H1 (cell line): ENCODE measurements at regions not wholly inside any gene's neighbourhood (a gene's known extent, or its start where the extent isn't known, plus 50 kb on each side); places are given as distances from the start of the nearest gene placed in this dataset.

Source experiments
- CTCF ChIA-PET: fragments of 300-600 bp; sonication (Branson Sonifier 250); formaldehyde crosslinking; loops from one replicate; lab custom pipeline; 2021; ENCODE audit not compliant: partially characterized antibody; lab: Charles Lee
- POLR2A ChIA-PET: fragments of 300-600 bp; sonication (Branson Sonifier 250); formaldehyde crosslinking; loops from one replicate; lab custom pipeline; 2021; ENCODE audit warnings: inconsistent platforms; ENCODE audit not compliant: partially characterized antibody; lab: Charles Lee
- DNase-seq, 2 experiments: peaks; one replicate each; pipeline versions ENCODE4 v3.0.0 to v3.0.0-alpha.2; 2010 to 2022; ENCODE audit warnings: low spot score in 2 of 2, low read depth in 1 of 2, mixed read lengths in 1 of 2
- FAIRE-seq: peaks from 2 replicates; lab custom pipeline; 2011; peaks lifted over from hg19 to GRCh38; lab: Jason Lieb, UNC
- H2AFZ ChIP-seq: 2 replicates; pipeline ENCODE4 v1.8.1; 2012; ENCODE audit warnings: low read length, inconsistent platforms
- H2AK5ac ChIP-seq: 2 replicates; pipeline ENCODE4 v1.6.1; 2013; ENCODE audit warnings: low read depth, low read length
- H2BK120ac ChIP-seq: replicated peaks from 2 replicates; pipeline ENCODE3; 2013; ENCODE audit warnings: low read depth, low read length, inconsistent platforms
- H2BK12ac ChIP-seq: 2 replicates; pipeline ENCODE4 v1.6.1; 2013; ENCODE audit warnings: low read depth, low read length
- H2BK15ac ChIP-seq: 2 replicates; pipeline ENCODE4 v1.6.1; 2013; ENCODE audit warnings: low read length
- H2BK20ac ChIP-seq: 2 replicates; pipeline ENCODE4 v1.6.1; 2013; ENCODE audit warnings: low read length
- H2BK5ac ChIP-seq: 2 replicates; pipeline ENCODE4 v1.6.1; 2013; ENCODE audit warnings: low read depth, low read length
- H3K14ac ChIP-seq: 2 replicates; pipeline ENCODE4 v1.6.1; 2013; ENCODE audit warnings: inconsistent platforms; ENCODE audit not compliant: insufficient read length
- H3K18ac ChIP-seq: 2 replicates; pipeline ENCODE4 v1.6.1; 2013; ENCODE audit warnings: low read length; ENCODE audit errors: extremely low read depth
- H3K23ac ChIP-seq: 2 replicates; pipeline ENCODE4 v1.6.1; 2013; ENCODE audit warnings: inconsistent platforms; ENCODE audit not compliant: insufficient read length
- H3K23me2 ChIP-seq: 2 replicates; pipeline ENCODE4 v1.6.1; 2013; ENCODE audit warnings: low read depth, low read length
- H3K27ac ChIP-seq: 2 replicates; pipeline ENCODE4 v1.6.1; 2011; ENCODE audit warnings: low read depth, low read length, inconsistent platforms
- H3K27me3 ChIP-seq, 4 experiments: replicated peaks in 1 of 4; 1 replicate in 1 of 4; 2 replicates in 3 of 4; pipeline versions ENCODE4 v1.6.1 to v1.8.1; 2011 to 2013; ENCODE audit warnings: low read length in 3 of 4, mild to moderate bottlenecking in 3 of 4, inconsistent platforms in 2 of 4, mixed read lengths in 2 of 4, moderate library complexity in 1 of 4; ENCODE audit not compliant: control insufficient read depth in 3 of 4, insufficient read depth in 3 of 4; ENCODE audit errors: extremely low read depth in 1 of 4
- H3K36me3 ChIP-seq, 4 experiments: 2 replicates each; pipeline versions ENCODE4 v1.6.1 to v1.8.1; 2011 to 2013; ENCODE audit warnings: mild to moderate bottlenecking in 4 of 4, low read length in 3 of 4, moderate library complexity in 2 of 4, control low read depth in 1 of 4, inconsistent platforms in 1 of 4; ENCODE audit not compliant: insufficient read depth in 4 of 4, control insufficient read depth in 2 of 4
- H3K4ac ChIP-seq: replicated peaks from 2 replicates; pipeline ENCODE3; 2013; ENCODE audit warnings: low read length, low read depth, mixed read lengths, inconsistent platforms; ENCODE audit not compliant: insufficient read length
- H3K4me1 ChIP-seq, 4 experiments: replicated peaks in 1 of 4; 1 replicate in 1 of 4; 2 replicates in 3 of 4; pipeline versions ENCODE4 v1.6.1 to v1.8.1; 2011 to 2013; ENCODE audit warnings: low read length in 3 of 4, inconsistent platforms in 2 of 4, mixed read lengths in 1 of 4; ENCODE audit not compliant: insufficient read depth in 4 of 4, control insufficient read depth in 3 of 4
- H3K4me2 ChIP-seq, 2 experiments: 2 replicates each; pipeline versions ENCODE4 v1.6.1 to v1.8.1; 2011 to 2013; ENCODE audit warnings: low read depth in 2 of 2, low read length in 2 of 2, control low read depth in 1 of 2, inconsistent platforms in 1 of 2, mild to moderate bottlenecking in 1 of 2; ENCODE audit not compliant: insufficient read depth in 1 of 2
- H3K4me3 ChIP-seq, 4 experiments: fragments of 200-600, 300-600 bp in 1 of 4; sonication (generic), shearing (Covaris generic), sonication (Bioruptor Twin) in 1 of 4; 2 replicates each; pipeline versions ENCODE4 v1.5.1 to v1.8.1; 2011 to 2016; ENCODE audit warnings: low read length in 4 of 4, low read depth in 3 of 4, control low read depth in 2 of 4, inconsistent platforms in 2 of 4, mild to moderate bottlenecking in 2 of 4, mixed read lengths in 1 of 4, moderate library complexity in 1 of 4; ENCODE audit not compliant: insufficient read depth in 2 of 4; ENCODE audit errors: extremely low read depth in 1 of 4
- H3K56ac ChIP-seq: replicated peaks from 2 replicates; pipeline ENCODE3; 2013; ENCODE audit warnings: low read depth, mild to moderate bottlenecking, mixed read lengths, low read length, inconsistent platforms; ENCODE audit not compliant: insufficient read length
- H3K79me1 ChIP-seq: 2 replicates; pipeline ENCODE4 v1.6.1; 2013; ENCODE audit warnings: low read depth, low read length, control low read depth
- H3K79me2 ChIP-seq, 2 experiments: 2 replicates each; pipeline versions ENCODE4 v1.6.1 to v1.8.1; 2012 to 2013; ENCODE audit warnings: low read length in 2 of 2, mild to moderate bottlenecking in 2 of 2, inconsistent platforms in 1 of 2; ENCODE audit not compliant: insufficient read depth in 2 of 2, control insufficient read depth in 1 of 2
- H3K9ac ChIP-seq, 4 experiments: replicated peaks in 1 of 4; 1 replicate in 1 of 4; 2 replicates in 3 of 4; pipeline versions ENCODE4 v1.6.1 to v1.8.1; 2011 to 2013; ENCODE audit warnings: low read depth in 3 of 4, low read length in 3 of 4, control low read depth in 2 of 4, mild to moderate bottlenecking in 2 of 4, moderate library complexity in 2 of 4, inconsistent platforms in 1 of 4; ENCODE audit errors: extremely low read depth in 1 of 4
- H3K9me3 ChIP-seq, 2 experiments: 2 replicates each; pipeline versions ENCODE4 v1.6.1 to v1.8.1; 2012 to 2013; ENCODE audit warnings: mild to moderate bottlenecking in 2 of 2, moderate library complexity in 2 of 2, control low read depth in 1 of 2, inconsistent platforms in 1 of 2, low read depth in 1 of 2, low read length in 1 of 2, mixed read lengths in 1 of 2; ENCODE audit not compliant: insufficient read depth in 2 of 2
- H4K20me1 ChIP-seq, 2 experiments: replicated peaks in 1 of 2; 2 replicates each; pipeline versions ENCODE3 to v1.8.1; 2011 to 2013; ENCODE audit warnings: inconsistent platforms in 2 of 2, low read length in 2 of 2, mild to moderate bottlenecking in 1 of 2; ENCODE audit not compliant: insufficient read depth in 2 of 2, control insufficient read depth in 1 of 2
- H4K5ac ChIP-seq: 2 replicates; pipeline ENCODE4 v1.6.1; 2013; ENCODE audit warnings: low read length, low read depth, mixed read lengths, inconsistent platforms; ENCODE audit not compliant: insufficient read length
- H4K8ac ChIP-seq: 2 replicates; pipeline ENCODE4 v1.8.0; 2013; ENCODE audit warnings: mild to moderate bottlenecking, moderate library complexity, low read length, inconsistent platforms; ENCODE audit not compliant: insufficient read depth; ENCODE audit errors: extremely low read depth
- H4K91ac ChIP-seq: replicated peaks from 2 replicates; pipeline ENCODE3; 2013; ENCODE audit warnings: low read length, mixed read lengths, inconsistent platforms; ENCODE audit not compliant: insufficient read length
- BACH1 ChIP-seq: IDR thresholded peaks from 2 replicates; pipeline ENCODE4 v1.6.1; 2012; ENCODE audit warnings: low read length, improper control_type of control experiment
- CEBPB ChIP-seq: IDR thresholded peaks from 2 replicates; pipeline ENCODE4 v1.6.1; 2012; ENCODE audit warnings: low read depth, low read length
- CREB1 ChIP-seq: IDR thresholded peaks from 2 replicates; pipeline ENCODE4 v1.6.1; 2012; ENCODE audit warnings: inconsistent platforms
- E2F6 ChIP-seq: IDR thresholded peaks from 2 replicates; pipeline ENCODE4 v1.6.1; 2012; ENCODE audit warnings: inconsistent platforms
- EGR1 ChIP-seq: IDR thresholded peaks from 2 replicates; pipeline ENCODE4 v1.6.1; 2011; ENCODE audit warnings: low read depth, low read length, borderline replicate concordance
- EP300 ChIP-seq, 2 experiments: IDR thresholded peaks; 1 replicate in 1 of 2; 2 replicates in 1 of 2; pipeline ENCODE4 v1.6.1; 2011 to 2012; ENCODE audit warnings: low read depth in 2 of 2, low read length in 2 of 2, mild to moderate bottlenecking in 2 of 2, borderline replicate concordance in 1 of 2, inconsistent platforms in 1 of 2, moderate library complexity in 1 of 2
- HDAC2 ChIP-seq, 2 experiments: fragments of 300-600 bp in 1 of 2; sonication (generic) in 1 of 2; IDR thresholded peaks; 2 replicates each; pipeline ENCODE4 v1.6.1; 2011 to 2012; ENCODE audit warnings: low read depth in 2 of 2, low read length in 2 of 2, mild to moderate bottlenecking in 2 of 2, moderate library complexity in 2 of 2, borderline replicate concordance in 1 of 2, inconsistent platforms in 1 of 2
- KDM1A ChIP-seq: fragments of 200-600, 300-600 bp; sonication (generic); IDR thresholded peaks from 2 replicates; pipeline ENCODE4 v1.7.1; 2016; ENCODE audit warnings: mild to moderate bottlenecking, low read length, borderline replicate concordance
- KDM5A ChIP-seq: fragments of 200-600 bp; IDR thresholded peaks from 2 replicates; pipeline ENCODE4 v1.7.1; 2012; ENCODE audit warnings: mild to moderate bottlenecking, low read length, inconsistent platforms, mixed read lengths
- NANOG ChIP-seq: IDR thresholded peaks from 2 replicates; pipeline ENCODE4 v1.6.1; 2011; ENCODE audit warnings: low read length, low read depth, mild to moderate bottlenecking, inconsistent platforms; ENCODE audit not compliant: insufficient read depth, poor library complexity, severe bottlenecking
- POLR2A ChIP-seq, 2 experiments: IDR thresholded peaks; 1 replicate in 1 of 2; 2 replicates in 1 of 2; pipeline ENCODE4 v1.6.1; 2011; ENCODE audit warnings: low read depth in 2 of 2, low read length in 2 of 2, mild to moderate bottlenecking in 2 of 2; ENCODE audit errors: control extremely low read depth in 1 of 2
- RBBP5 ChIP-seq: IDR thresholded peaks from 2 replicates; pipeline ENCODE4 v1.7.1; 2012; ENCODE audit warnings: low read depth, mild to moderate bottlenecking, inconsistent platforms, low read length, moderate library complexity, borderline replicate concordance
- RNF2 ChIP-seq: fragments of 200-900, 300-1000 bp; sonication (generic); IDR thresholded peaks from 2 replicates; pipeline ENCODE4 v1.7.1; 2016; ENCODE audit warnings: borderline replicate concordance, low read depth, mild to moderate bottlenecking, antibody characterized with exemption, low read length; ENCODE audit not compliant: poor library complexity, severe bottlenecking; ENCODE audit errors: missing control alignments
- YY1 ChIP-seq: IDR thresholded peaks from 2 replicates; pipeline ENCODE4 v1.6.1; 2011; ENCODE audit warnings: low read depth, mild to moderate bottlenecking, low read length
- ZNF274 ChIP-seq: IDR thresholded peaks from 2 replicates; pipeline ENCODE4 v1.7.0; 2012; ENCODE audit warnings: low read length, borderline replicate concordance; ENCODE audit errors: extremely low read depth
- WGBS, 2 experiments: shearing (Covaris generic) in 1 of 2; methylation state at CpG; one replicate each; pipeline versions ENCODE4 v1.1.6 to v1.1.7; 2013 to 2015; ENCODE audit warnings: low lambda C conversion rate in 2 of 2, mixed read lengths in 2 of 2, inconsistent platforms in 1 of 2, low coverage in 1 of 2, missing lambda C conversion rate in 1 of 2; ENCODE audit not compliant: insufficient replicate concordance in 2 of 2, insufficient coverage in 1 of 2, insufficient read length in 1 of 2; ENCODE audit errors: extremely low coverage in 1 of 2, missing lambda C conversion rate in 1 of 2; 5-methylcytosine and 5-hydroxymethylcytosine counted together

GRCh38 chrX:3165808-3166207 lies 124.5 kb downstream of the ARSF start:
- Histone ChIP-seq H2BK12ac (no peak overlapping the region), H4K5ac (no peak overlapping the region), H2AFZ (no peak overlapping the region), H4K20me1 (no peaks in the 10 kb centered on the region), H3K14ac (no peak overlapping the region), H3K9ac (no peak overlapping the region), H3K9me3 (no peaks in the 10 kb centered on the region), H3K27ac (no peak overlapping the region), H3K23ac (no peak overlapping the region), H2BK15ac (no peak overlapping the region), H2BK20ac (no peak overlapping the region), H3K23me2 (no peaks in the 10 kb centered on the region), H3K79me2 (no peaks in the 10 kb centered on the region), H3K56ac (no peak overlapping the region), H2AK5ac (no peak overlapping the region), H3K18ac (no peak overlapping the region), H3K36me3 (no peaks in the 10 kb centered on the region), H3K4me2 (no peak overlapping the region), H3K4me1 (no peaks in the 10 kb centered on the region), H3K4me3 (no peak overlapping the region), H4K8ac (no peak overlapping the region), H3K79me1 (no peaks in the 10 kb centered on the region), H2BK5ac (no peak overlapping the region), H3K27me3 (no peaks in the 10 kb centered on the region), H3K4ac (no peak overlapping the region), H2BK120ac (no peak overlapping the region), H4K91ac (no peak overlapping the region)
- POLR2A ChIA-PET = no interaction called here
- FAIRE-seq (peak; percentile 48), DNase-seq (no peak)
- WGBS, 2 experiments = 83% methylated on average over 4 of the region's 5 CpGs; no CpG with 5 or more reads in 1 of the 2 experiments
- CTCF ChIA-PET = no interaction called here
- TF ChIP-seq RBBP5 = no peak
- TF ChIP-seq E2F6 = no peak
- TF ChIP-seq CEBPB = no peak
- no peak for TF ChIP-seq CREB1
- TF ChIP-seq KDM5A = no peak
- no peak for TF ChIP-seq EP300 (IDR thresholded peaks at IDR 0.05; ENCODE audit: borderline replicate concordance in 1 of 2, low read depth in 2 of 2, low read length in 2 of 2)
- no peak for TF ChIP-seq KDM1A
- TF ChIP-seq BACH1 = no peak
- no peak for TF ChIP-seq YY1
- no peak for TF ChIP-seq NANOG
- no peak for TF ChIP-seq HDAC2 (IDR thresholded peaks at IDR 0.05; ENCODE audit: borderline replicate concordance in 1 of 2, low read depth in 2 of 2, low read length in 2 of 2)
- no peak for TF ChIP-seq EGR1
- no peak for TF ChIP-seq RNF2
- TF ChIP-seq POLR2A (IDR thresholded peaks at IDR 0.05; ENCODE audit: control extremely low read depth in 1 of 2, low read depth in 2 of 2, low read length in 2 of 2) = no peak
- TF ChIP-seq ZNF274 = no peak
